HepG2 (cell line): ENCODE measurements at regions not wholly inside any gene's neighbourhood (a gene's known extent, or its start where the extent isn't known, plus 50 kb on each side); places are given as distances from the start of the nearest gene placed in this dataset.

Experiments
- BRF2 ChIP-seq: sonication (generic); formaldehyde crosslinking; IDR thresholded peaks from 2 replicates; pipeline ENCODE4 v1.8.1; 2022; ENCODE audit warnings: mild to moderate bottlenecking, missing genetic modification reagents
- EP300 ChIP-seq, 3 experiments: sonication (generic) in 1 of 3; formaldehyde crosslinking in 1 of 3; IDR thresholded peaks; 2 replicates each; pipeline versions ENCODE4 v1.5.1 to v1.6.1; 2011 to 2020; ENCODE audit warnings: low read depth in 2 of 3, low read length in 2 of 3, borderline replicate concordance in 1 of 3, improper control_type of control experiment in 1 of 3, mild to moderate bottlenecking in 1 of 3, missing genetic modification reagents in 1 of 3, moderate library complexity in 1 of 3
- FOXM1 ChIP-seq: sonication (generic); formaldehyde crosslinking; IDR thresholded peaks from 2 replicates; pipeline ENCODE4 v1.5.0; 2020; ENCODE audit warnings: missing genetic modification reagents
- GABPA ChIP-seq, 2 experiments: IDR thresholded peaks; 2 replicates each; pipeline ENCODE4 v1.6.1; 2011 to 2016; ENCODE audit warnings: low read depth in 2 of 2, low read length in 1 of 2, missing biosample characterization in 1 of 2, missing genetic modification characterization in 1 of 2
- IKZF5 ChIP-seq: IDR thresholded peaks from 2 replicates; pipeline ENCODE4 v1.6.1; 2018; ENCODE audit warnings: missing genetic modification reagents, mild to moderate bottlenecking, missing compliant biosample characterization
- NR2F2 ChIP-seq: IDR thresholded peaks from 2 replicates; pipeline ENCODE4 v1.6.1; 2012; ENCODE audit warnings: low read depth, inconsistent platforms, borderline replicate concordance
- POLR2A ChIP-seq, 2 experiments: IDR thresholded peaks; 2 replicates each; pipeline ENCODE4 v1.6.1; 2011; ENCODE audit warnings: low read depth in 2 of 2, low read length in 2 of 2, mild to moderate bottlenecking in 1 of 2, moderate library complexity in 1 of 2; ENCODE audit not compliant: insufficient read depth in 1 of 2
- TAF1 ChIP-seq: sonication (generic); formaldehyde crosslinking; IDR thresholded peaks from 2 replicates; pipeline ENCODE4 v1.4.0; 2020; ENCODE audit warnings: missing genetic modification reagents
- TARDBP ChIP-seq: sonication (generic); formaldehyde crosslinking; IDR thresholded peaks from 2 replicates; pipeline ENCODE4 v1.8.0; 2022; ENCODE audit warnings: mild to moderate bottlenecking, missing genetic modification reagents
- ZNF609 ChIP-seq: sonication (generic); formaldehyde crosslinking; IDR thresholded peaks from 2 replicates; pipeline ENCODE4 v1.4.0; 2020; ENCODE audit warnings: mild to moderate bottlenecking, missing genetic modification reagents, borderline replicate concordance

GRCh38 chr7:80037689-80038088 is 96.9 kb upstream of the GNAI1 start:
- TF ChIP-seq ZNF609 (CRISPR knock-in tag) (no peak), FOXM1 (CRISPR knock-in tag) (no peak), TAF1 (CRISPR knock-in tag) (no peak), EP300 (IDR thresholded peaks at IDR 0.05; ENCODE audit: low read depth in 2 of 2, low read length in 2 of 2) (no peak), EP300 (CRISPR knock-in tag; IDR thresholded peaks at IDR 0.05; ENCODE audit: borderline replicate concordance) (no peak), NR2F2 (no peak), GABPA (IDR thresholded peaks at IDR 0.05; ENCODE audit: low read depth, low read length) (no peak), GABPA (CRISPR knock-in tag; IDR thresholded peaks at IDR 0.05; ENCODE audit: low read depth) (no peak), TARDBP (CRISPR knock-in tag) (no peak), IKZF5 (CRISPR knock-in tag) (no peak), BRF2 (CRISPR knock-in tag) (no peak), POLR2A (IDR thresholded peaks at IDR 0.05; ENCODE audit: insufficient read depth in 1 of 2, low read depth in 2 of 2, low read length in 2 of 2) (no peak)
